ENCODE measurements at regions not wholly inside any gene's neighbourhood (a gene's known extent, or its start where the extent isn't known, plus 50 kb on each side); places are given as distances from the start of the nearest gene placed in this dataset.
"Not testable (repeated sequence)": the region's sequence is repeated elsewhere in the genome, so short reads cannot be mapped to it uniquely, and the experiment has no call there.

- H3K4me3 ChIP-seq (ENCODE audit: low read length); H3K27me3 ChIP-seq (ENCODE audit: control insufficient read depth, insufficient read depth, low read length); DNase-seq; H3K27ac ChIP-seq (ENCODE audit: low read length); H3K36me3 ChIP-seq (ENCODE audit: control insufficient read depth, insufficient read depth, low read length); H3K4me1 ChIP-seq (ENCODE audit: control insufficient read depth, insufficient read depth, low read length): not testable (repeated sequence)
- H3K9me3 ChIP-seq (ENCODE audit: control insufficient read depth, low read depth, low read length): peaks cover 15% of the 10 kb centered on the region
- 59% methylated on average over 4 of the region's 17 CpGs for WGBS (ENCODE audit: insufficient coverage, low lambda C conversion rate)
Observed at GRCh38 chr21:9771466-9772347, 749.7 kb upstream of the TPTE start.

GRCh38 chr21:9772348-9772672 is 749.1 kb upstream of the TPTE start:
- H3K4me3 ChIP-seq (ENCODE audit: low read length): no peak overlapping the region

GRCh38 chr21:9772877-9773420 is 748.4 kb upstream of the TPTE start:
- H3K27ac ChIP-seq (ENCODE audit: low read length); H3K4me3 ChIP-seq (ENCODE audit: low read length); H3K36me3 ChIP-seq (ENCODE audit: control insufficient read depth, insufficient read depth, low read length); H3K27me3 ChIP-seq (ENCODE audit: control insufficient read depth, insufficient read depth, low read length); H3K9me3 ChIP-seq (ENCODE audit: control insufficient read depth, low read depth, low read length); H3K4me1 ChIP-seq (ENCODE audit: control insufficient read depth, insufficient read depth, low read length); DNase-seq: not testable (repeated sequence)
- 60% methylated on average over 5 of the region's 8 CpGs for WGBS (ENCODE audit: insufficient coverage, low lambda C conversion rate)

More at GRCh38 chr21:9772348-9772672, 749.1 kb upstream of the TPTE start:
- Histone ChIP-seq H3K9me3 (ENCODE audit: control insufficient read depth, low read depth, low read length) (peaks cover 14% of the 10 kb centered on the region), H3K36me3 (ENCODE audit: control insufficient read depth, insufficient read depth, low read length) (no peaks in the 10 kb centered on the region), H3K27me3 (ENCODE audit: control insufficient read depth, insufficient read depth, low read length) (no peaks in the 10 kb centered on the region), H3K4me1 (ENCODE audit: control insufficient read depth, insufficient read depth, low read length) (no peaks in the 10 kb centered on the region), H3K27ac (ENCODE audit: low read length) (no peak overlapping the region)
- no peak for DNase-seq
- WGBS (ENCODE audit: insufficient coverage, low lambda C conversion rate): 75% methylated on average over 5 of the region's 6 CpGs

GRCh38 chr21:9774347-9774746 is 747.0 kb upstream of the TPTE start:
- no peaks in the 10 kb centered on the region for H3K27me3 ChIP-seq (ENCODE audit: control insufficient read depth, insufficient read depth, low read length)
- no peak overlapping the region for H3K4me3 ChIP-seq (ENCODE audit: low read length)
- H3K4me1 ChIP-seq (ENCODE audit: control insufficient read depth, insufficient read depth, low read length): no peaks in the 10 kb centered on the region
- H3K36me3 ChIP-seq (ENCODE audit: control insufficient read depth, insufficient read depth, low read length): no peaks in the 10 kb centered on the region
- H3K9me3 ChIP-seq (ENCODE audit: control insufficient read depth, low read depth, low read length): no peaks in the 10 kb centered on the region
- no peak for DNase-seq
- no peak overlapping the region for H3K27ac ChIP-seq (ENCODE audit: low read length)
- WGBS (ENCODE audit: insufficient coverage, low lambda C conversion rate): 58% methylated on average over 3 of the region's 9 CpGs

- not testable (repeated sequence) for DNase-seq; H3K27me3 ChIP-seq (ENCODE audit: control insufficient read depth, insufficient read depth, low read length); H3K27ac ChIP-seq (ENCODE audit: low read length); H3K36me3 ChIP-seq (ENCODE audit: control insufficient read depth, insufficient read depth, low read length); H3K4me1 ChIP-seq (ENCODE audit: control insufficient read depth, insufficient read depth, low read length); H3K4me3 ChIP-seq (ENCODE audit: low read length); H3K9me3 ChIP-seq (ENCODE audit: control insufficient read depth, low read depth, low read length)
- 74% methylated on average over 8 of the region's 10 CpGs for WGBS (ENCODE audit: insufficient coverage, low lambda C conversion rate)
Observed at GRCh38 chr21:9774901-9775593, 746.3 kb upstream of the TPTE start.

- WGBS (ENCODE audit: insufficient coverage, low lambda C conversion rate): no CpG with 5 or more reads among the region's 8 CpGs
- not testable (repeated sequence) for DNase-seq; H3K4me1 ChIP-seq (ENCODE audit: control insufficient read depth, insufficient read depth, low read length); H3K27ac ChIP-seq (ENCODE audit: low read length); H3K36me3 ChIP-seq (ENCODE audit: control insufficient read depth, insufficient read depth, low read length); H3K9me3 ChIP-seq (ENCODE audit: control insufficient read depth, low read depth, low read length); H3K4me3 ChIP-seq (ENCODE audit: low read length); H3K27me3 ChIP-seq (ENCODE audit: control insufficient read depth, insufficient read depth, low read length)
Observed at GRCh38 chr21:9775877-9776276, 745.5 kb upstream of the TPTE start.

GRCh38 chr21:9776286-9777020 is 744.9 kb upstream of the TPTE start:
- DNase-seq; H3K36me3 ChIP-seq (ENCODE audit: control insufficient read depth, insufficient read depth, low read length); H3K4me3 ChIP-seq (ENCODE audit: low read length); H3K9me3 ChIP-seq (ENCODE audit: control insufficient read depth, low read depth, low read length); H3K27me3 ChIP-seq (ENCODE audit: control insufficient read depth, insufficient read depth, low read length); H3K4me1 ChIP-seq (ENCODE audit: control insufficient read depth, insufficient read depth, low read length); H3K27ac ChIP-seq (ENCODE audit: low read length): not testable (repeated sequence)
- 38% methylated on average over 4 of the region's 8 CpGs for WGBS (ENCODE audit: insufficient coverage, low lambda C conversion rate)

DNA sequence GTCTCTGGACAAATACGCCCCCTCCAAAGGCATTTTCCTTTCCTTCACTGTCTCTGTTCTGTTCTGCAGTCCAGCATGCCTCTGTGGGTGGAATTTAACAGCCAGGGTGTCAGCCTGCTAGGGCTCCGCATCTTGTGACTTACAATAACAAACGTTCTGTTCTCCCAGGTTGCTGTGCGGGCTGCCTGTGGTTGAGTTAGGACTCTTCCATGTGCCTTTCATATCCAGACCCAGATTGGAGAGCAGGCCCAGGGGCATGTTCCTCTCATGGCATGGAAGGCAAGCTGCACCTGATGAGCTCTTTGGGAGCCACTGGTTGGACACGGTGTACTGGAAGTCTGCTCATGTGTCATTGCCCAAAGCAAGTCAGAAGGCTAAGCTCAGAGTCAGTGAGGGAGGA is 742.8 kb upstream of the TPTE start:
- H3K9me3 ChIP-seq (ENCODE audit: control insufficient read depth, low read depth, low read length); H3K4me1 ChIP-seq (ENCODE audit: control insufficient read depth, insufficient read depth, low read length); H3K4me3 ChIP-seq (ENCODE audit: low read length); H3K36me3 ChIP-seq (ENCODE audit: control insufficient read depth, insufficient read depth, low read length); H3K27me3 ChIP-seq (ENCODE audit: control insufficient read depth, insufficient read depth, low read length); DNase-seq; H3K27ac ChIP-seq (ENCODE audit: low read length): not testable (repeated sequence)
- 73% methylated on average over 3 of the region's 5 CpGs for WGBS (ENCODE audit: insufficient coverage, low lambda C conversion rate)

- H3K9me3 ChIP-seq (ENCODE audit: control insufficient read depth, low read depth, low read length): no peaks in the 10 kb centered on the region
- H3K27me3 ChIP-seq (ENCODE audit: control insufficient read depth, insufficient read depth, low read length): no peaks in the 10 kb centered on the region
- H3K27ac ChIP-seq (ENCODE audit: low read length): no peak overlapping the region
- H3K36me3 ChIP-seq (ENCODE audit: control insufficient read depth, insufficient read depth, low read length): no peaks in the 10 kb centered on the region
- no peak for DNase-seq
- no peaks in the 10 kb centered on the region for H3K4me1 ChIP-seq (ENCODE audit: control insufficient read depth, insufficient read depth, low read length)
- no peak overlapping the region for H3K4me3 ChIP-seq (ENCODE audit: low read length)
- WGBS (ENCODE audit: insufficient coverage, low lambda C conversion rate): 46% methylated on average over 3 of the region's 3 CpGs
Observed at GRCh38 chr21:9780441-9780937, 740.9 kb upstream of the TPTE start.

GRCh38 chr21:9783587-9783986 is 737.8 kb upstream of the TPTE start:
- H3K27ac ChIP-seq (ENCODE audit: low read length); H3K4me3 ChIP-seq (ENCODE audit: low read length); H3K4me1 ChIP-seq (ENCODE audit: control insufficient read depth, insufficient read depth, low read length); H3K9me3 ChIP-seq (ENCODE audit: control insufficient read depth, low read depth, low read length); DNase-seq; H3K36me3 ChIP-seq (ENCODE audit: control insufficient read depth, insufficient read depth, low read length); H3K27me3 ChIP-seq (ENCODE audit: control insufficient read depth, insufficient read depth, low read length): not testable (repeated sequence)
- no CpG with 5 or more reads among the region's 2 CpGs for WGBS (ENCODE audit: insufficient coverage, low lambda C conversion rate)

Measured in large intestine (tissue), 3 donors.